B cell (primary cell): ENCODE measurements at regions not wholly inside any gene's neighbourhood (a gene's known extent, or its start where the extent isn't known, plus 50 kb on each side); places are given as distances from the start of the nearest gene placed in this dataset.

Source experiments
- ATAC-seq: fragments of 200-7000 bp; cut with Tn5 transposase; one replicate; pipeline ENCODE4 v1.10.0; 2021; ENCODE audit warnings: low read depth, mild to moderate bottlenecking, moderate number of reproducible peaks, moderate library complexity
- CTCF ChIA-PET: fragments of 350-600 bp; sonication (Branson Sonifier 250); formaldehyde crosslinking; loops from one replicate; lab custom pipeline; 2021; ENCODE audit warnings: antibody characterized with exemption, inconsistent platforms; lab: Charles Lee
- POLR2A ChIA-PET: fragments of 350-600 bp; sonication (Branson Sonifier 250); formaldehyde crosslinking; loops from one replicate; lab custom pipeline; 2021; ENCODE audit warnings: antibody characterized with exemption; lab: Charles Lee
- DNase-seq: peaks from one replicate; pipeline ENCODE4 v3.0.0; 2013
- H2AFZ ChIP-seq: 2 replicates; pipeline ENCODE4 v1.6.1; 2012; ENCODE audit warnings: mild to moderate bottlenecking, low read depth, low read length; ENCODE audit not compliant: insufficient read depth, poor library complexity, severe bottlenecking
- H3K27ac ChIP-seq, 2 donors: 1 replicate in 1 of 2; 2 replicates in 1 of 2; pipeline ENCODE4 v1.5.1; 2012 to 2013; ENCODE audit warnings: low read length in 2 of 2, mild to moderate bottlenecking in 2 of 2, moderate library complexity in 1 of 2
- H3K27me3 ChIP-seq, 4 experiments: fragments of 200-600 bp in 1 of 4; sonication (generic) in 1 of 4; replicated peaks in 1 of 4; 1 replicate in 2 of 4; 2 replicates in 2 of 4; pipeline versions ENCODE4 v1.6.1 to v1.7.0; 2013 to 2016; ENCODE audit warnings: low read length in 3 of 4, mild to moderate bottlenecking in 2 of 4, mixed read lengths in 1 of 4, moderate library complexity in 1 of 4; ENCODE audit not compliant: insufficient read depth in 4 of 4, control insufficient read depth in 3 of 4; ENCODE audit errors: control extremely low read depth in 1 of 4
- H3K36me3 ChIP-seq, 2 experiments: replicated peaks in 1 of 2; 1 replicate in 1 of 2; 2 replicates in 1 of 2; pipeline versions ENCODE4 v1.6.1 to v1.7.1; 2013; ENCODE audit warnings: low read length in 1 of 2; ENCODE audit not compliant: insufficient read depth in 2 of 2, control insufficient read depth in 1 of 2; ENCODE audit errors: control extremely low read depth in 1 of 2, extremely low read depth in 1 of 2
- H3K4me1 ChIP-seq, 2 donors: fragments of 200-600 bp in 1 of 2; sonication (generic) in 1 of 2; 1 replicate in 1 of 2; 2 replicates in 1 of 2; pipeline versions ENCODE4 v1.5.1 to v1.6.1; 2013 to 2017; ENCODE audit warnings: low read length in 2 of 2; ENCODE audit not compliant: control insufficient read depth in 2 of 2, insufficient read depth in 2 of 2
- H3K4me2 ChIP-seq: replicated peaks from 2 replicates; pipeline ENCODE3; 2012; ENCODE audit warnings: mild to moderate bottlenecking, low read depth, low read length; ENCODE audit not compliant: poor library complexity, severe bottlenecking
- H3K4me3 ChIP-seq, 5 experiments: fragments of 200-600 bp in 1 of 5; sonication (generic) in 1 of 5; 1 replicate in 3 of 5; 2 replicates in 2 of 5; pipeline versions ENCODE4 v1.5.1 to v1.7.0; 2011 to 2016; ENCODE audit warnings: low read length in 4 of 5, mild to moderate bottlenecking in 4 of 5, low read depth in 2 of 5, control low read depth in 1 of 5, moderate library complexity in 1 of 5; ENCODE audit not compliant: insufficient read depth in 1 of 5; ENCODE audit errors: control extremely low read depth in 1 of 5, extremely low read depth in 1 of 5
- H3K79me2 ChIP-seq: fragments of 200-600 bp; sonication (generic); one replicate; pipeline ENCODE4 v1.6.0; 2016; ENCODE audit warnings: low read length; ENCODE audit not compliant: control insufficient read depth, insufficient read depth
- H3K9ac ChIP-seq: fragments of 200-600 bp; sonication (generic); 2 replicates; pipeline ENCODE4 v1.6.1; 2017; ENCODE audit warnings: mild to moderate bottlenecking, low read length, moderate library complexity
- H3K9me3 ChIP-seq, 3 donors: one replicate each; pipeline versions ENCODE4 v1.6.1 to v1.7.1; 2013; ENCODE audit warnings: low read length in 2 of 3; ENCODE audit not compliant: control insufficient read depth in 2 of 3, insufficient read depth in 1 of 3; ENCODE audit errors: control extremely low read depth in 1 of 3
- H4K20me1 ChIP-seq: 2 replicates; pipeline ENCODE4 v1.6.0; 2012; ENCODE audit warnings: mild to moderate bottlenecking, low read length; ENCODE audit not compliant: insufficient read depth, control insufficient read depth, poor library complexity, severe bottlenecking
- H3K27ac Mint-ChIP-seq: one replicate; pipeline ENCODE4 v1.8.0; 2021; ENCODE audit warnings: mixed read lengths
- H3K27me3 Mint-ChIP-seq: one replicate; pipeline ENCODE4 v1.8.0; 2021; ENCODE audit warnings: mixed read lengths
- H3K4me1 Mint-ChIP-seq: one replicate; pipeline ENCODE4 v1.8.0; 2021; ENCODE audit warnings: mixed read lengths
- H3K4me3 Mint-ChIP-seq: one replicate; pipeline ENCODE4 v1.8.0; 2021; ENCODE audit warnings: mixed read lengths
- H3K9me3 Mint-ChIP-seq: one replicate; pipeline ENCODE4 v1.8.0; 2022; ENCODE audit warnings: mixed read lengths; ENCODE audit not compliant: insufficient read depth
- EZH2 ChIP-seq: IDR thresholded peaks from 2 replicates; pipeline ENCODE4 v1.6.1; 2012; ENCODE audit warnings: borderline replicate concordance, low read depth, mild to moderate bottlenecking, moderate library complexity, low read length; ENCODE audit not compliant: insufficient read depth, poor library complexity, severe bottlenecking
- WGBS: methylation state at CpG from one replicate; pipeline ENCODE4 v1.1.5; 2013; ENCODE audit warnings: missing lambda C conversion rate; ENCODE audit not compliant: insufficient coverage; 5-methylcytosine and 5-hydroxymethylcytosine counted together
- intact Hi-C: fragments of 100-400 bp; cut with micrococcal nuclease; formaldehyde crosslinking; loops from one replicate; pipeline ENCODE4 v1.10.0; 2022
- TF ChIP-seq, protein P1 (sequence below): fragments of 200-600 bp; IDR thresholded peaks from one replicate; pipeline ENCODE4 v1.8.0; 2022; ENCODE audit warnings: antibody characterized with exemption, mild to moderate bottlenecking

DNA sequence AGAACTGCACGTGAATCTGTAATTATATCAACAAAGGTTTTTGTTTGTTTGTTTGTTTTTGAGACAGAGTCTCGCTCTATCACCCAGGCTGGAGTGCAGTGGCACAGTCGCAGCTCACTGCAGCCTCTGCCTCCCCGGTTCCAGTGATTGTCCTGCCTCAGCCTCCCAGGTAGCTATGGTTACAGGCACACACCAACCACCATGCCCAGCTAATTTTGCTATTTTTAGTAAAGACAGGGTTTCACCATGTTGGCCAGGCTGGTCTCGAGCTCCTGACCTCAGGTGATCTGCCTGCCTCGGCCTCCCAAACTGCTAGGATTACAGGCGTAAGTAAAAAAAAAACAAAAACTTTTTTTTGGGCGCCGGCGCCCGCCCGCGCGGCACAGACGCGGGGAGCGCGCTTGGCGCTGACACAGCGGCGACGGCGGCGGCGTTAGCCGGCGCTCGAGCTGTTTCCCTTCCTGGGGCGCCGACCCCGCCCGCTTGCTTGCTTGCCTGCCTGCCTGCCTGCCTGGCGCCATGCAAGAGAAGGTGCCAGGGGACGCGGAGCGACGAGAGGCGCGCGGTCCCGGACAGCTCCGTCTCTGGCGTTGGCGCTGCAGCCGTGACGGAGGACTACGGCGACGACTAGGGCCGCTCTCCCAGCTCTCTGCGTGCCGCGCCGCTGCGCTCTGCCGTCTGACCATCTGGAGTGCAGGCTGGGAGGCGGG lies 171.4 kb upstream of the NUPR2 start:
- ChIA-PET CTCF (no interaction called here), POLR2A (no interaction called here)
- Histone ChIP-seq H3K4me1 (no peaks in the 10 kb centered on the region), H3K4me3 (no peak overlapping the region), H3K36me3 (no peaks in the 10 kb centered on the region), H3K27ac (no peak overlapping the region), H3K9ac (no peak overlapping the region), H2AFZ (no peak overlapping the region), H3K79me2 (no peaks in the 10 kb centered on the region), H3K27me3 (no peaks in the 10 kb centered on the region), H4K20me1 (no peaks in the 10 kb centered on the region), H3K9me3 (peaks cover 0 to 13% (median 3%) of the 10 kb centered on the region in 3 donors), H3K4me2 (no peak overlapping the region)
- intact Hi-C loops = no loop called here
- Mint-ChIP-seq H3K9me3 (peaks cover 8% of the 10 kb centered on the region), H3K27ac (no peak overlapping the region), H3K4me3 (no peak overlapping the region), H3K4me1 (no peaks in the 10 kb centered on the region), H3K27me3 (no peaks in the 10 kb centered on the region)
- 22% methylated on average over 54 of the region's 57 CpGs for WGBS
- ATAC-seq (no peak), DNase-seq (no peak)
- TF ChIP-seq EZH2 = no peak
- TF ChIP-seq, protein P1, sequence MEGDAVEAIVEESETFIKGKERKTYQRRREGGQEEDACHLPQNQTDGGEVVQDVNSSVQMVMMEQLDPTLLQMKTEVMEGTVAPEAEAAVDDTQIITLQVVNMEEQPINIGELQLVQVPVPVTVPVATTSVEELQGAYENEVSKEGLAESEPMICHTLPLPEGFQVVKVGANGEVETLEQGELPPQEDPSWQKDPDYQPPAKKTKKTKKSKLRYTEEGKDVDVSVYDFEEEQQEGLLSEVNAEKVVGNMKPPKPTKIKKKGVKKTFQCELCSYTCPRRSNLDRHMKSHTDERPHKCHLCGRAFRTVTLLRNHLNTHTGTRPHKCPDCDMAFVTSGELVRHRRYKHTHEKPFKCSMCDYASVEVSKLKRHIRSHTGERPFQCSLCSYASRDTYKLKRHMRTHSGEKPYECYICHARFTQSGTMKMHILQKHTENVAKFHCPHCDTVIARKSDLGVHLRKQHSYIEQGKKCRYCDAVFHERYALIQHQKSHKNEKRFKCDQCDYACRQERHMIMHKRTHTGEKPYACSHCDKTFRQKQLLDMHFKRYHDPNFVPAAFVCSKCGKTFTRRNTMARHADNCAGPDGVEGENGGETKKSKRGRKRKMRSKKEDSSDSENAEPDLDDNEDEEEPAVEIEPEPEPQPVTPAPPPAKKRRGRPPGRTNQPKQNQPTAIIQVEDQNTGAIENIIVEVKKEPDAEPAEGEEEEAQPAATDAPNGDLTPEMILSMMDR = no peak

DNA sequence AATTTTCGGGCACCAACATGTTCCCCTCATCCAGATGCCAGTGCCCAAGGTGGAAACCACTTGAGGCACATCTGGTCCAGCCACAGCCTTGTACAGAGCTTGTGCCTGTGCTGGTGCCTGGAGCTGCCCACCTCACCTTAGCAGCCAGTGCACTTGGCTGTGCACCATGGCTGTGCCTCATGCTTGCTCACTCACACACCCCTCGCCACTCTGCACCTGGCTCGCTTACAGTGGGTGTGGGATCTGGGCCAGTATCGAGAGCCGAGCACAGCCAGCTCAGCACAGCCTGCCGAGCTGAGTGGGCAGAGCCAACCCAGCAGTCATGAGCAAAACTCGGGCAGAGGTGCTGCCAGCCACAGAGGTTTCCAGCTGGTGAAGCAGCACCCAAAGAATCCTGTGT lies 139.9 kb upstream of the NUPR2 start:
- POLR2A ChIA-PET = no interaction called here
- H3K4me3 ChIP-seq = no peak overlapping the region
- Mint-ChIP-seq H3K9me3 (peaks cover 10% of the 10 kb centered on the region), H3K4me1 (no peaks in the 10 kb centered on the region), H3K27me3 (no peaks in the 10 kb centered on the region), H3K27ac (no peak overlapping the region), H3K4me3 (no peak overlapping the region)
- H3K36me3 ChIP-seq = no peaks in the 10 kb centered on the region
- peaks cover 0 to 31% (median 9%) of the 10 kb centered on the region in 3 donors for H3K9me3 ChIP-seq
- CTCF ChIA-PET = no interaction called here
- H3K27me3 ChIP-seq = no peaks in the 10 kb centered on the region
- no peaks in the 10 kb centered on the region for H4K20me1 ChIP-seq
- H3K9ac ChIP-seq = no peak overlapping the region
- H3K27ac ChIP-seq = no peak overlapping the region
- WGBS = 83% methylated on average over 6 of the region's 7 CpGs
- no peak for TF ChIP-seq EZH2
- TF ChIP-seq, protein P1 = no peak
- DNase-seq = no peak
- no peak overlapping the region for H2AFZ ChIP-seq
- intact Hi-C loops = no loop called here
- ATAC-seq = no peak
- H3K79me2 ChIP-seq = no peaks in the 10 kb centered on the region
- no peaks in the 10 kb centered on the region for H3K4me1 ChIP-seq
- no peak overlapping the region for H3K4me2 ChIP-seq
